GM19397 (cell line): ENCODE measurements at regions not wholly inside any gene's neighbourhood (a gene's known extent, or its start where the extent isn't known, plus 50 kb on each side); places are given as distances from the start of the nearest gene placed in this dataset.
"Not testable (repeated sequence)": the region's sequence is repeated elsewhere in the genome, so short reads cannot be mapped to it uniquely, and the experiment has no call there.

Source experiments
- ATAC-seq: cut with Tn5 transposase; IDR thresholded peaks from one replicate; pipeline ENCODE4 v1.9.1; 2021; ENCODE audit warnings: mild to moderate bottlenecking, moderate library complexity; ENCODE audit not compliant: unreplicated experiment

- no peak for ATAC-seq
Measured at GRCh38 chr12:131468206-131468605, 242.7 kb upstream of the SFSWAP start.

GRCh38 chr12:131469945-131470344 is 240.9 kb upstream of the SFSWAP start:
- not testable (repeated sequence) for ATAC-seq

- no peak for ATAC-seq
Measured at GRCh38 chr12:131471271-131471905, 239.5 kb upstream of the SFSWAP start.

GRCh38 chr12:131471946-131472732 is 238.8 kb upstream of the SFSWAP start:
- ATAC-seq, result no peak

GRCh38 chr12:131473261-131473660 is 237.6 kb upstream of the SFSWAP start:
- no peak for ATAC-seq

- no peak for ATAC-seq
Measured at GRCh38 chr12:131473741-131474709, 236.9 kb upstream of the SFSWAP start.

- ATAC-seq, result not testable (repeated sequence)
Measured at GRCh38 chr12:131475012-131475411, 235.9 kb upstream of the SFSWAP start.

- no peak for ATAC-seq
Measured at GRCh38 chr12:131477613-131478012, 233.3 kb upstream of the SFSWAP start.

GRCh38 chr12:131478468-131478867 is 232.4 kb upstream of the SFSWAP start:
- ATAC-seq, result no peak

- ATAC-seq, result no peak
Measured at GRCh38 chr12:131482199-131482598, 228.7 kb upstream of the SFSWAP start.

GRCh38 chr12:131482686-131483085 is 228.2 kb upstream of the SFSWAP start:
- no peak for ATAC-seq

GRCh38 chr12:131486451-131487230 is 224.2 kb upstream of the SFSWAP start:
- no peak for ATAC-seq

- no peak for ATAC-seq
Measured at GRCh38 chr12:131487388-131488124, 223.3 kb upstream of the SFSWAP start.

- no peak for ATAC-seq
Measured at GRCh38 chr12:131489718-131490117, 221.2 kb upstream of the SFSWAP start.

GRCh38 chr12:131491155-131491554 is 219.7 kb upstream of the SFSWAP start:
- ATAC-seq, result no peak

- no peak for ATAC-seq
Measured at GRCh38 chr12:131491916-131492490, 218.9 kb upstream of the SFSWAP start.

- ATAC-seq, result no peak
Measured at GRCh38 chr12:131493068-131493826, 217.6 kb upstream of the SFSWAP start.

- no peak for ATAC-seq
Measured at GRCh38 chr12:131494216-131494615, 216.7 kb upstream of the SFSWAP start.
